ENCODE measurements at regions not wholly inside any gene's neighbourhood (a gene's known extent, or its start where the extent isn't known, plus 50 kb on each side); places are given as distances from the start of the nearest gene placed in this dataset.
A peak's percentile ranks its signal among the peaks of the same experiment; 100 is the strongest.

- no peak overlapping the region for H2AFZ ChIP-seq (ENCODE audit: low read length)
- H3K9ac ChIP-seq (ENCODE audit: low read length) = no peak overlapping the region
- H3K27ac ChIP-seq (ENCODE audit: low read length) = no peak overlapping the region
- H3K4me1 ChIP-seq (ENCODE audit: insufficient read depth, low read length) = no peaks in the 10 kb centered on the region
- ChIA-PET CTCF (no interaction called here), POLR2A (ENCODE audit: unreplicated experiment) (no interaction called here)
- BruUV-seq (replicated peaks) = no TSS peak
- no peaks in the 10 kb centered on the region for H3F3A ChIP-seq (ENCODE audit: low read length, unreplicated experiment)
- H3K27me3 ChIP-seq (ENCODE audit: low read length) = peaks cover 17% of the 10 kb centered on the region
- H4K20me1 ChIP-seq (ENCODE audit: low read length) = no peaks in the 10 kb centered on the region
- ATAC-seq (no peak), DNase-seq (no peak)
- no peaks in the 10 kb centered on the region for H3K79me2 ChIP-seq (ENCODE audit: low read length)
- no peaks in the 10 kb centered on the region for H3K9me3 ChIP-seq (ENCODE audit: low read length)
- no peak overlapping the region for H3K4me2 ChIP-seq (ENCODE audit: low read length)
- no peaks in the 10 kb centered on the region for H3K9me2 ChIP-seq (replicated peaks; ENCODE audit: low read length)
- intact Hi-C loops (cut with micrococcal nuclease) = loop anchor here (10.0 kb wide), 1 partner anchor 50 kb away; no protein-coding TSS in a partner anchor
- H3K36me3 ChIP-seq (ENCODE audit: low read depth, low read length) = no peaks in the 10 kb centered on the region
- no peak overlapping the region for H3K4me3 ChIP-seq (ENCODE audit: low read length)
- TF ChIP-seq CTCF (conservative IDR thresholded peaks at IDR 0.05; ENCODE audit: low read depth, low read length) = no peak
- TF ChIP-seq EZH2phosphoT487 (IDR thresholded peaks at IDR 0.05; ENCODE audit: borderline replicate concordance, low read length) = no peak
- TF ChIP-seq EZH2 (IDR thresholded peaks at IDR 0.05; ENCODE audit: low read length, unreplicated experiment) = no peak
Measured at GRCh38 chr1:116234429-116234828, 123.2 kb downstream of the MAB21L3 start.

GRCh38 chr1:116239916-116240315 is 128.7 kb downstream of the MAB21L3 start:
- DNase-seq (no peak), ATAC-seq (no peak)
- no peak overlapping the region for H3K27ac ChIP-seq (ENCODE audit: low read length)
- no peaks in the 10 kb centered on the region for H3K9me3 ChIP-seq (ENCODE audit: low read length)
- no peaks in the 10 kb centered on the region for H3K9me2 ChIP-seq (replicated peaks; ENCODE audit: low read length)
- no peak overlapping the region for H3K4me2 ChIP-seq (ENCODE audit: low read length)
- no peak overlapping the region for H3K9ac ChIP-seq (ENCODE audit: low read length)
- no peak overlapping the region for H2AFZ ChIP-seq (ENCODE audit: low read length)
- no peaks in the 10 kb centered on the region for H4K20me1 ChIP-seq (ENCODE audit: low read length)
- no peaks in the 10 kb centered on the region for H3K79me2 ChIP-seq (ENCODE audit: low read length)
- H3K36me3 ChIP-seq (ENCODE audit: low read depth, low read length) = no peaks in the 10 kb centered on the region
- CTCF ChIA-PET = no interaction called here
- peaks cover 17% of the 10 kb centered on the region for H3K27me3 ChIP-seq (ENCODE audit: low read length)
- intact Hi-C loops (cut with micrococcal nuclease) = loop anchor here (10.0 kb wide), 1 partner anchor 45 kb away; no protein-coding TSS in a partner anchor
- TF ChIP-seq CTCF (conservative IDR thresholded peaks at IDR 0.05; ENCODE audit: low read depth, low read length) (no peak), EZH2phosphoT487 (IDR thresholded peaks at IDR 0.05; ENCODE audit: borderline replicate concordance, low read length) (no peak), EZH2 (IDR thresholded peaks at IDR 0.05; ENCODE audit: low read length, unreplicated experiment) (no peak)
- POLR2A ChIA-PET (ENCODE audit: unreplicated experiment) = no interaction called here
- no peak overlapping the region for H3K4me3 ChIP-seq (ENCODE audit: low read length)
- no TSS peak for BruUV-seq (replicated peaks)
- H3F3A ChIP-seq (ENCODE audit: low read length, unreplicated experiment) = no peaks in the 10 kb centered on the region
- no peaks in the 10 kb centered on the region for H3K4me1 ChIP-seq (ENCODE audit: insufficient read depth, low read length)

GRCh38 chr1:116242741-116243140 is 130.3 kb upstream of the ATP1A1 start:
- H3K4me2 ChIP-seq (ENCODE audit: low read length) = no peak overlapping the region
- H3K36me3 ChIP-seq (ENCODE audit: low read depth, low read length) = no peaks in the 10 kb centered on the region
- no peaks in the 10 kb centered on the region for H3K4me1 ChIP-seq (ENCODE audit: insufficient read depth, low read length)
- H3K9me2 ChIP-seq (replicated peaks; ENCODE audit: low read length) = no peaks in the 10 kb centered on the region
- intact Hi-C loops (cut with micrococcal nuclease) = no loop called here
- H2AFZ ChIP-seq (ENCODE audit: low read length) = peak overlapping the region; percentile 41; the same call in 1 of the 2 replicates
- ChIA-PET POLR2A (ENCODE audit: unreplicated experiment) (no interaction called here), CTCF (no interaction called here)
- DNase-seq (no peak), ATAC-seq (no peak; the same call in 1 of the 2 replicates)
- H3K27ac ChIP-seq (ENCODE audit: low read length) = no peak overlapping the region
- no peaks in the 10 kb centered on the region for H3K9me3 ChIP-seq (ENCODE audit: low read length)
- H3K4me3 ChIP-seq (ENCODE audit: low read length) = no peak overlapping the region
- BruUV-seq (replicated peaks) = no TSS peak
- H3F3A ChIP-seq (ENCODE audit: low read length, unreplicated experiment) = no peaks in the 10 kb centered on the region
- no peak overlapping the region for H3K9ac ChIP-seq (ENCODE audit: low read length)
- no peak for TF ChIP-seq CTCF (conservative IDR thresholded peaks at IDR 0.05; ENCODE audit: low read depth, low read length)
- no peaks in the 10 kb centered on the region for H3K79me2 ChIP-seq (ENCODE audit: low read length)
- H3K27me3 ChIP-seq (ENCODE audit: low read length) = no peaks in the 10 kb centered on the region
- H4K20me1 ChIP-seq (ENCODE audit: low read length) = no peaks in the 10 kb centered on the region

Measured in PC-3 (cell line).